ENCODE measurements at regions not wholly inside any gene's neighbourhood (a gene's known extent, or its start where the extent isn't known, plus 50 kb on each side); places are given as distances from the start of the nearest gene placed in this dataset.

DNA sequence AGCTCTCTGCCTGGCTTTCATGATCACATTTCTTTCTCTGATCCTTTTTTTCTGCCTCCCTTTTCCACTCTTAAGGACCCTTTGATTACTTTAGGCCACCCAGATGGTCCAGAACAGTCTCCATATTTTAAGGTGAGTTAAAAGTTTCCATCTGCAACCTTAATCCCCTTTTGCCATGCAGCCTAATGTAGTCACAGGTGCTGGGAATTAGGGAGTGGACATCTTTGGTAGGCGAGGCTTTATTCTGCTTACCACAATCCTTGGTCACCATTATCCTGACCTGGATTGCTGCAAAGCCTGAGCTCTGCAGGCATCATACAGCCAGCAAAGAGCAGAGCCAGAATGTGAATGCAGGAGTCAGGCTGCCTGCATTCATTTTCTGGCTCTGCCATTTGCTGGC is 95.9 kb downstream of the XCL2 start:
- TF ChIP-seq, protein P1, sequence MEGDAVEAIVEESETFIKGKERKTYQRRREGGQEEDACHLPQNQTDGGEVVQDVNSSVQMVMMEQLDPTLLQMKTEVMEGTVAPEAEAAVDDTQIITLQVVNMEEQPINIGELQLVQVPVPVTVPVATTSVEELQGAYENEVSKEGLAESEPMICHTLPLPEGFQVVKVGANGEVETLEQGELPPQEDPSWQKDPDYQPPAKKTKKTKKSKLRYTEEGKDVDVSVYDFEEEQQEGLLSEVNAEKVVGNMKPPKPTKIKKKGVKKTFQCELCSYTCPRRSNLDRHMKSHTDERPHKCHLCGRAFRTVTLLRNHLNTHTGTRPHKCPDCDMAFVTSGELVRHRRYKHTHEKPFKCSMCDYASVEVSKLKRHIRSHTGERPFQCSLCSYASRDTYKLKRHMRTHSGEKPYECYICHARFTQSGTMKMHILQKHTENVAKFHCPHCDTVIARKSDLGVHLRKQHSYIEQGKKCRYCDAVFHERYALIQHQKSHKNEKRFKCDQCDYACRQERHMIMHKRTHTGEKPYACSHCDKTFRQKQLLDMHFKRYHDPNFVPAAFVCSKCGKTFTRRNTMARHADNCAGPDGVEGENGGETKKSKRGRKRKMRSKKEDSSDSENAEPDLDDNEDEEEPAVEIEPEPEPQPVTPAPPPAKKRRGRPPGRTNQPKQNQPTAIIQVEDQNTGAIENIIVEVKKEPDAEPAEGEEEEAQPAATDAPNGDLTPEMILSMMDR (conservative IDR thresholded peaks at IDR 0.05; ENCODE audit: low read length), result no peak
- no peak for TF ChIP-seq EZH2phosphoT487 (IDR thresholded peaks at IDR 0.05; ENCODE audit: borderline replicate concordance, low read depth, low read length)

All from OCI-LY7 (cell line).